H9 (cell line): ENCODE measurements at regions not wholly inside any gene's neighbourhood (a gene's known extent, or its start where the extent isn't known, plus 50 kb on each side); places are given as distances from the start of the nearest gene placed in this dataset.

Source experiments
- DNase-seq: peaks from one replicate; pipeline ENCODE4 v3.0.0-alpha.2; 2017
- H2AFZ ChIP-seq: one replicate; pipeline ENCODE4 v1.6.1; 2013; ENCODE audit warnings: mild to moderate bottlenecking, low read length, control low read depth, moderate library complexity
- H2AK5ac ChIP-seq: 2 replicates; pipeline ENCODE4 v1.6.1; 2013; ENCODE audit warnings: low read length, control low read depth, mixed read lengths; ENCODE audit not compliant: insufficient read length
- H2BK120ac ChIP-seq: one replicate; pipeline ENCODE4 v1.6.1; 2013; ENCODE audit warnings: low read depth, mild to moderate bottlenecking, low read length, control low read depth, inconsistent platforms; ENCODE audit not compliant: poor library complexity, severe bottlenecking
- H2BK12ac ChIP-seq: 2 replicates; pipeline ENCODE4 v1.6.1; 2013; ENCODE audit warnings: low read length, control low read depth, mixed read lengths, low read depth; ENCODE audit not compliant: insufficient read length
- H2BK15ac ChIP-seq: 2 replicates; pipeline ENCODE4 v1.6.1; 2013; ENCODE audit warnings: low read depth, low read length, control low read depth
- H2BK20ac ChIP-seq: one replicate; pipeline ENCODE4 v1.6.1; 2013; ENCODE audit warnings: low read depth, mild to moderate bottlenecking, low read length, control low read depth, inconsistent platforms; ENCODE audit not compliant: poor library complexity, severe bottlenecking
- H2BK5ac ChIP-seq: 2 replicates; pipeline ENCODE4 v1.6.1; 2013; ENCODE audit warnings: low read length, control low read depth, mixed read lengths; ENCODE audit not compliant: insufficient read length
- H3K14ac ChIP-seq: 2 replicates; pipeline ENCODE4 v1.6.1; 2013; ENCODE audit warnings: low read length, control low read depth; ENCODE audit not compliant: insufficient read depth
- H3K18ac ChIP-seq: 2 replicates; pipeline ENCODE4 v1.6.1; 2013; ENCODE audit warnings: low read depth, mild to moderate bottlenecking, mixed read lengths, low read length, control low read depth; ENCODE audit not compliant: insufficient read length
- H3K23ac ChIP-seq: 2 replicates; pipeline ENCODE4 v1.6.1; 2013; ENCODE audit warnings: low read length, control low read depth, mixed read lengths, low read depth; ENCODE audit not compliant: insufficient read length
- H3K23me2 ChIP-seq: 2 replicates; pipeline ENCODE4 v1.6.1; 2013; ENCODE audit warnings: low read depth, mild to moderate bottlenecking, mixed read lengths, low read length, control low read depth; ENCODE audit not compliant: insufficient read length, poor library complexity, severe bottlenecking
- H3K27ac ChIP-seq: 2 replicates; pipeline ENCODE4 v1.5.1; 2013; ENCODE audit warnings: low read length, control low read depth, mixed read lengths, low read depth; ENCODE audit not compliant: insufficient read length
- H3K27me3 ChIP-seq: 2 replicates; pipeline ENCODE4 v1.6.1; 2013; ENCODE audit warnings: low read length, control low read depth, inconsistent platforms; ENCODE audit not compliant: insufficient read depth
- H3K4ac ChIP-seq: 2 replicates; pipeline ENCODE4 v1.6.1; 2013; ENCODE audit warnings: low read depth, mild to moderate bottlenecking, control low read depth, inconsistent platforms, low read length, moderate library complexity
- H3K4me1 ChIP-seq: 2 replicates; pipeline ENCODE4 v1.6.1; 2013; ENCODE audit warnings: low read length, control low read depth, inconsistent platforms; ENCODE audit not compliant: insufficient read depth
- H3K4me2 ChIP-seq: 2 replicates; pipeline ENCODE4 v1.6.1; 2013; ENCODE audit warnings: low read length, control low read depth, mixed read lengths; ENCODE audit not compliant: insufficient read length, insufficient read depth
- H3K56ac ChIP-seq: 2 replicates; pipeline ENCODE4 v1.6.1; 2013; ENCODE audit warnings: low read depth, mild to moderate bottlenecking, mixed read lengths, low read length, control low read depth; ENCODE audit not compliant: insufficient read length
- H3K79me1 ChIP-seq: 2 replicates; pipeline ENCODE4 v1.6.1; 2013; ENCODE audit warnings: low read depth, mild to moderate bottlenecking, moderate library complexity, low read length, control low read depth, inconsistent platforms; ENCODE audit not compliant: insufficient read depth, poor library complexity, severe bottlenecking
- H3K79me2 ChIP-seq: 2 replicates; pipeline ENCODE4 v1.6.1; 2013; ENCODE audit warnings: low read length, control low read depth, inconsistent platforms; ENCODE audit not compliant: insufficient read depth
- H3K9ac ChIP-seq: 2 replicates; pipeline ENCODE4 v1.6.1; 2013; ENCODE audit warnings: low read length, control low read depth, mixed read lengths; ENCODE audit not compliant: insufficient read length; ENCODE audit errors: extremely low read depth
- H3K9me3 ChIP-seq: one replicate; pipeline ENCODE4 v1.6.1; 2013; ENCODE audit warnings: low read depth, low read length, inconsistent platforms; ENCODE audit not compliant: control insufficient read depth
- H3T11ph ChIP-seq: one replicate; pipeline ENCODE4 v1.6.1; 2013; ENCODE audit warnings: mild to moderate bottlenecking, low read length, control low read depth, inconsistent platforms
- H4K20me1 ChIP-seq: one replicate; pipeline ENCODE4 v1.6.1; 2013; ENCODE audit not compliant: control insufficient read depth, insufficient read length, insufficient read depth
- H4K5ac ChIP-seq: 2 replicates; pipeline ENCODE4 v1.6.1; 2013; ENCODE audit warnings: low read depth, mild to moderate bottlenecking, mixed read lengths, low read length, control low read depth; ENCODE audit not compliant: insufficient read length
- H4K8ac ChIP-seq: replicated peaks from 2 replicates; pipeline ENCODE4 v1.6.1; 2013; ENCODE audit warnings: low read length, control low read depth, mixed read lengths, low read depth; ENCODE audit not compliant: insufficient read length
- H4K91ac ChIP-seq: 2 replicates; pipeline ENCODE4 v1.6.1; 2013; ENCODE audit warnings: low read depth, mild to moderate bottlenecking, moderate library complexity, mixed read lengths, low read length, control low read depth; ENCODE audit not compliant: insufficient read length
- H3K27ac Mint-ChIP-seq, 3 experiments: 2 replicates in 2 of 3; 3 replicates in 1 of 3; pipeline ENCODE4 v1.8.0; 2020 to 2021; ENCODE audit warnings: mixed read lengths in 3 of 3, mild to moderate bottlenecking in 1 of 3, moderate library complexity in 1 of 3
- H3K27me3 Mint-ChIP-seq: 2 replicates; pipeline ENCODE4 v1.8.0; 2021; ENCODE audit warnings: low read depth, mild to moderate bottlenecking, moderate library complexity, mixed read lengths
- H3K36me3 Mint-ChIP-seq, 3 experiments: 2 replicates in 2 of 3; 3 replicates in 1 of 3; pipeline ENCODE4 v1.8.0; 2020 to 2021; ENCODE audit warnings: low read depth in 3 of 3, mixed read lengths in 3 of 3; ENCODE audit not compliant: insufficient read depth in 1 of 3
- H3K4me1 Mint-ChIP-seq, 2 experiments: 2 replicates each; pipeline ENCODE4 v1.8.0; 2020; ENCODE audit warnings: mixed read lengths in 2 of 2
- H3K4me3 Mint-ChIP-seq, 2 experiments: 2 replicates in 1 of 2; 3 replicates in 1 of 2; pipeline ENCODE4 v1.8.0; 2020 to 2021; ENCODE audit warnings: mild to moderate bottlenecking in 2 of 2, mixed read lengths in 2 of 2, moderate library complexity in 1 of 2
- H3K9me3 Mint-ChIP-seq, 2 experiments: 2 replicates in 1 of 2; 3 replicates in 1 of 2; pipeline ENCODE4 v1.8.0; 2020; ENCODE audit warnings: mild to moderate bottlenecking in 2 of 2, mixed read lengths in 2 of 2, moderate library complexity in 1 of 2
- WGBS: extraction: QIAGEN DNeasy Blood & Tissue Kit; methylation state at CpG from one replicate; pipeline ENCODE4 v1.1.7; 2013; ENCODE audit warnings: missing lambda C conversion rate, low lambda C conversion rate, mixed read lengths; ENCODE audit not compliant: insufficient read length; ENCODE audit errors: extremely low coverage; 5-methylcytosine and 5-hydroxymethylcytosine counted together
- TF ChIP-seq, protein P1 (sequence below): fragments of 200-600 bp; sonication (generic); conservative IDR thresholded peaks from 3 replicates; pipeline ENCODE4 v1.8.0; 2021; ENCODE audit warnings: antibody characterized with exemption, mild to moderate bottlenecking

DNA sequence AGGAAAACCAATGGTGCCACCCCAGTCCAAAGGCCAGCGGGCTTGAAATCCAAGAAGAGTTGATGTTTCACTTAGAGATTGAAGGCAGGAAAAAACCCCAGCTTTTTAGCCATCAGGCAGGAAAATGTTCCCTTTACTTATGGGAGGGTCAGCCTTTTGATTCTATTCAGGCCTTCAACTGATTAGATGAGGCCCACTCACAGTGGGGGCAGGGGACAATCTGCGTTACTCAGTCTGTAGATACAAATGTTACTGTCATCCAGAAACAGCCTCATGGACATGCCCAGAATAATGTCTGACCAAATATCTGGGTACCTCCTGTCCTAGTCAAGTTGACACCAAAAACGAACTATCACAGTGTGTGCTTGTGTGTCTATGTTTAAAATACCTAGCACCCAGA is 121.2 kb upstream of the KCNQ5 start:
- no peak overlapping the region for H3K4me2 ChIP-seq
- H2BK5ac ChIP-seq: no peak overlapping the region
- no peak overlapping the region for H4K8ac ChIP-seq
- no peak overlapping the region for H4K5ac ChIP-seq
- H2AK5ac ChIP-seq: no peak overlapping the region
- no peak overlapping the region for H3K27ac ChIP-seq
- no peak overlapping the region for H3K27ac Mint-ChIP-seq
- H3K23ac ChIP-seq: no peak overlapping the region
- H2AFZ ChIP-seq: no peak overlapping the region
- no peaks in the 10 kb centered on the region for H3K9me3 Mint-ChIP-seq
- H3K4ac ChIP-seq: no peak overlapping the region
- H3K36me3 Mint-ChIP-seq: no peaks in the 10 kb centered on the region; a peak in 1 of 7 replicates
- H2BK20ac ChIP-seq: no peak overlapping the region
- H4K91ac ChIP-seq: no peak overlapping the region
- no peak overlapping the region for H3K18ac ChIP-seq
- H3K79me2 ChIP-seq: no peaks in the 10 kb centered on the region
- no peak overlapping the region for H3K4me3 Mint-ChIP-seq
- H3K23me2 ChIP-seq: no peaks in the 10 kb centered on the region
- H3K9me3 ChIP-seq: no peaks in the 10 kb centered on the region
- H3K27me3 ChIP-seq: no peaks in the 10 kb centered on the region
- WGBS: no CpG with 5 or more reads among the region's 3 CpGs
- H3K9ac ChIP-seq: no peak overlapping the region
- no peak overlapping the region for H3K14ac ChIP-seq
- DNase-seq: no peak
- H3K4me1 Mint-ChIP-seq: no peaks in the 10 kb centered on the region
- no peaks in the 10 kb centered on the region for H3K4me1 ChIP-seq
- H4K20me1 ChIP-seq: no peaks in the 10 kb centered on the region
- H3K56ac ChIP-seq: no peak overlapping the region
- TF ChIP-seq, protein P1, sequence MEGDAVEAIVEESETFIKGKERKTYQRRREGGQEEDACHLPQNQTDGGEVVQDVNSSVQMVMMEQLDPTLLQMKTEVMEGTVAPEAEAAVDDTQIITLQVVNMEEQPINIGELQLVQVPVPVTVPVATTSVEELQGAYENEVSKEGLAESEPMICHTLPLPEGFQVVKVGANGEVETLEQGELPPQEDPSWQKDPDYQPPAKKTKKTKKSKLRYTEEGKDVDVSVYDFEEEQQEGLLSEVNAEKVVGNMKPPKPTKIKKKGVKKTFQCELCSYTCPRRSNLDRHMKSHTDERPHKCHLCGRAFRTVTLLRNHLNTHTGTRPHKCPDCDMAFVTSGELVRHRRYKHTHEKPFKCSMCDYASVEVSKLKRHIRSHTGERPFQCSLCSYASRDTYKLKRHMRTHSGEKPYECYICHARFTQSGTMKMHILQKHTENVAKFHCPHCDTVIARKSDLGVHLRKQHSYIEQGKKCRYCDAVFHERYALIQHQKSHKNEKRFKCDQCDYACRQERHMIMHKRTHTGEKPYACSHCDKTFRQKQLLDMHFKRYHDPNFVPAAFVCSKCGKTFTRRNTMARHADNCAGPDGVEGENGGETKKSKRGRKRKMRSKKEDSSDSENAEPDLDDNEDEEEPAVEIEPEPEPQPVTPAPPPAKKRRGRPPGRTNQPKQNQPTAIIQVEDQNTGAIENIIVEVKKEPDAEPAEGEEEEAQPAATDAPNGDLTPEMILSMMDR: no peak
- no peaks in the 10 kb centered on the region; the same call in 1 of the 2 replicates for H3K27me3 Mint-ChIP-seq
- no peaks in the 10 kb centered on the region for H3K79me1 ChIP-seq
- H2BK120ac ChIP-seq: no peak overlapping the region
- no peak overlapping the region for H2BK12ac ChIP-seq
- no peak overlapping the region for H2BK15ac ChIP-seq
- no peak overlapping the region for H3T11ph ChIP-seq
